HepG2 (cell line): ENCODE measurements at regions not wholly inside any gene's neighbourhood (a gene's known extent, or its start where the extent isn't known, plus 50 kb on each side); places are given as distances from the start of the nearest gene placed in this dataset.

ENCODE experiments used
- ATAC-seq: fragments of 200-7000 bp; cut with Tn5 transposase; 3 replicates; pipeline ENCODE4 v1.9.1; 2020; ENCODE audit warnings: mild to moderate bottlenecking, moderate library complexity
- BruUV-seq: library from RNA; stranded (reverse); fragments of 400-500 nt; replicated peaks from 2 replicates; lab custom pipeline; 2021; lab: Mats Ljungman, UMichigan
- CTCF ChIA-PET: fragments of 300-600 bp; formaldehyde crosslinking; extraction: SDS; loops from one replicate; lab custom pipeline; 2021; ENCODE audit warnings: low total read pairs, inconsistent platforms, low intra/inter-chr PET ratio; lab: Yijun Ruan, JAX
- POLR2A ChIA-PET: fragments of 350-600 bp; sonication (Branson Sonifier 250); formaldehyde crosslinking; loops from one replicate; lab custom pipeline; 2020; ENCODE audit warnings: antibody characterized with exemption, inconsistent platforms; lab: Yijun Ruan, JAX
- DNase-seq: peaks from one replicate; pipeline ENCODE4 v3.0.0-alpha.2; 2015; ENCODE audit warnings: low spot score
- FAIRE-seq: peaks from 3 replicates; lab custom pipeline; 2011; peaks lifted over from hg19 to GRCh38; lab: Jason Lieb, UNC
- H2AFZ ChIP-seq: one replicate; pipeline ENCODE4 v1.6.1; 2011; ENCODE audit warnings: low read length, inconsistent platforms
- H3K27ac ChIP-seq: fragments of 300-600 bp; 3 replicates; pipeline ENCODE4 v1.8.0; 2011; ENCODE audit warnings: mixed run types, mild to moderate bottlenecking, mixed read lengths, low read length, inconsistent platforms; ENCODE audit not compliant: insufficient read depth; ENCODE audit errors: extremely low read length
- H3K27me3 ChIP-seq, 2 experiments: fragments of 200-600 bp in 1 of 2; 2 replicates in 1 of 2; 3 replicates in 1 of 2; pipeline versions ENCODE4 v1.6.0 to v1.8.0; 2011; ENCODE audit warnings: low read length in 2 of 2, mild to moderate bottlenecking in 2 of 2, moderate library complexity in 2 of 2, inconsistent platforms in 1 of 2; ENCODE audit not compliant: insufficient read depth in 2 of 2, control insufficient read depth in 1 of 2
- H3K36me3 ChIP-seq, 2 experiments: fragments of 200-600 bp in 1 of 2; replicated peaks in 1 of 2; 2 replicates in 1 of 2; 3 replicates in 1 of 2; pipeline versions ENCODE4 v1.5.1 to v1.8.0; 2011; ENCODE audit warnings: low read length in 2 of 2, inconsistent platforms in 1 of 2; ENCODE audit not compliant: insufficient read depth in 2 of 2, control insufficient read depth in 1 of 2
- H3K4me1 ChIP-seq: 2 replicates; pipeline ENCODE4 v1.5.1; 2012; ENCODE audit warnings: low read length, inconsistent platforms; ENCODE audit not compliant: insufficient read depth
- H3K4me2 ChIP-seq: 2 replicates; pipeline ENCODE4 v1.6.0; 2011; ENCODE audit warnings: low read depth, low read length, inconsistent platforms
- H3K4me3 ChIP-seq, 3 experiments: fragments of 200-600 bp in 1 of 3; sonication (generic), shearing (Covaris generic) in 1 of 3; replicated peaks in 1 of 3; 2 replicates each; pipeline ENCODE4 v1.5.1; 2011 to 2016; ENCODE audit warnings: low read length in 3 of 3, inconsistent platforms in 2 of 3, low read depth in 2 of 3, mild to moderate bottlenecking in 2 of 3, control low read depth in 1 of 3, mixed read lengths in 1 of 3; ENCODE audit not compliant: insufficient read depth in 1 of 3
- H3K79me2 ChIP-seq: one replicate; pipeline ENCODE4 v1.6.1; 2011; ENCODE audit warnings: low read length, inconsistent platforms; ENCODE audit not compliant: insufficient read depth
- H3K9ac ChIP-seq: 2 replicates; pipeline ENCODE4 v1.6.0; 2011; ENCODE audit warnings: mild to moderate bottlenecking, low read depth, low read length, inconsistent platforms; ENCODE audit not compliant: insufficient read depth
- H3K9me3 ChIP-seq: 2 replicates; pipeline ENCODE4 v1.5.1; 2012; ENCODE audit warnings: mild to moderate bottlenecking, low read length
- H4K20me1 ChIP-seq: 2 replicates; pipeline ENCODE4 v1.6.0; 2011; ENCODE audit warnings: inconsistent platforms, mild to moderate bottlenecking, low read length, moderate library complexity; ENCODE audit not compliant: insufficient read depth
- MAFF ChIP-seq: IDR thresholded peaks from 2 replicates; pipeline ENCODE4 v1.6.1; 2011; ENCODE audit warnings: low read depth, low read length, improper control_type of control experiment
- MAFK ChIP-seq, 2 experiments: IDR thresholded peaks in 1 of 2; conservative IDR thresholded peaks in 1 of 2; 2 replicates each; pipeline ENCODE4 v1.6.1; 2011; ENCODE audit warnings: improper control_type of control experiment in 2 of 2, low read length in 2 of 2
- PITX1 ChIP-seq: sonication (generic); formaldehyde crosslinking; IDR thresholded peaks from 2 replicates; pipeline ENCODE4 v1.5.1; 2020; ENCODE audit warnings: mild to moderate bottlenecking, missing genetic modification reagents
- ZNF280D ChIP-seq: sonication (generic); formaldehyde crosslinking; IDR thresholded peaks from 2 replicates; pipeline ENCODE4 v1.5.1; 2020; ENCODE audit warnings: mild to moderate bottlenecking, missing genetic modification reagents
- ZNF430 ChIP-seq: sonication (generic); formaldehyde crosslinking; IDR thresholded peaks from 2 replicates; pipeline ENCODE4 v1.9.0; 2021; ENCODE audit warnings: mild to moderate bottlenecking, missing genetic modification reagents
- ZNF766 ChIP-seq: sonication (generic); formaldehyde crosslinking; IDR thresholded peaks from 2 replicates; pipeline ENCODE4 v1.5.0; 2020; ENCODE audit warnings: missing genetic modification reagents, borderline replicate concordance
- WGBS: methylation state at CpG from one replicate; pipeline ENCODE4 v1.1.6; 2017; ENCODE audit warnings: low lambda C conversion rate; 5-methylcytosine and 5-hydroxymethylcytosine counted together
- in situ Hi-C: cut with HindIII; loops from 2 replicates; pipeline ENCODE4 v1.10.0; 2017; ENCODE audit warnings: low pct_unique_long_range_greater_than_20kb; ENCODE audit not compliant: extremely low pct_ligation_motif_present
- intact Hi-C: fragments of 100-400 bp; cut with micrococcal nuclease; formaldehyde crosslinking; loops from one replicate; pipeline ENCODE4 v1.10.0; 2022; ENCODE audit not compliant: unreplicated experiment
- TF ChIP-seq, protein P1 (sequence below): sonication (generic); formaldehyde crosslinking; IDR thresholded peaks from 2 replicates; pipeline ENCODE4 v1.5.1; 2020; ENCODE audit warnings: mild to moderate bottlenecking, missing genetic modification reagents, borderline replicate concordance

DNA sequence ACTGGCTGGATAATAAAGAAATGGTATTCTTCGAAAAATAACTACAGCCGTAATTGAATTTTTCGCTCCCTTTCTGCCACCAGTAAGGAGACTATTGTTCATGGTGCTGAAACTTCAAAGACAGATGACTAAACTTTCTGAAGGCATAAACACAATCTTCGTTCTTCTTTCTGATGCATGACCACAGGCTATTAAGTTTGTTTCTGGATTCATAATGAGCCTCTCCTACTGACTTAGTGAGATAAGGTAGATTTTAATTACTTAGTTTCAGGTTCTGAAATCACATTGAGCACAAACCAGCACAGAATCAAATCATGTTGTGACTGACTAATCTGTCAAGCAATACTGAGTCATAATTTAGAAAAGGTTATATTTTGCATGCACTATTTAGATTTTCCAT lies 441.8 kb upstream of the CCNG1 start (continued):
- TF ChIP-seq ZNF280D (CRISPR knock-in tag), result no peak
- TF ChIP-seq ZNF766, result no peak
- no peak for TF ChIP-seq ZNF430 (CRISPR knock-in tag)

- in situ Hi-C loops, result no loop called here
- CTCF ChIA-PET, result no interaction called here
- H3K9me3 ChIP-seq, result peaks cover 55% of the 10 kb centered on the region
- DNase-seq (no peak), FAIRE-seq (no peak), ATAC-seq (no peak)
- no peaks in the 10 kb centered on the region for H3K27me3 ChIP-seq
- no peak overlapping the region for H3K4me2 ChIP-seq
- 3% methylated on average over 1 of the region's 1 CpG for WGBS
- H3K4me3 ChIP-seq, result no peak overlapping the region
- H3K36me3 ChIP-seq, result no peaks in the 10 kb centered on the region
- no peak overlapping the region for H3K27ac ChIP-seq
- peak; percentile 89 to 95 for TF ChIP-seq MAFK (conservative IDR thresholded peaks at IDR 0.05 in 1 of 2, IDR thresholded peaks at IDR 0.05 in 1 of 2; ENCODE audit: low read length in 2 of 2)
- no peak for TF ChIP-seq PITX1 (CRISPR knock-in tag)
- TF ChIP-seq MAFF, result peak; percentile 94
- TF ChIP-seq, protein P1, sequence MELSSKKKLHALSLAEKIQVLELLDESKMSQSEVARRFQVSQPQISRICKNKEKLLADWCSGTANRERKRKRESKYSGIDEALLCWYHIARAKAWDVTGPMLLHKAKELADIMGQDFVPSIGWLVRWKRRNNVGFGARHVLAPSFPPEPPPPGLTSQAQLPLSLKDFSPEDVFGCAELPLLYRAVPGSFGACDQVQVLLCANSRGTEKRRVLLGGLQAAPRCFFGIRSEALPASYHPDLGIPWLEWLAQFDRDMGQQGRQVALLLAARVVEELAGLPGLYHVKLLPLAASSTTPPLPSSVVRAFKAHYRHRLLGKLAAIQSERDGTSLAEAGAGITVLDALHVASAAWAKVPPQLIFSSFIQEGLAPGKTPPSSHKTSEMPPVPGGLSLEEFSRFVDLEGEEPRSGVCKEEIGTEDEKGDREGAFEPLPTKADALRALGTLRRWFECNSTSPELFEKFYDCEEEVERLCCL (CRISPR knock-in tag), result no peak
- no TSS peak for BruUV-seq
- POLR2A ChIA-PET, result no interaction called here
- no peak overlapping the region for H2AFZ ChIP-seq
- no peaks in the 10 kb centered on the region for H3K4me1 ChIP-seq
- no peaks in the 10 kb centered on the region for H3K79me2 ChIP-seq
- no peak overlapping the region for H3K9ac ChIP-seq
- no peaks in the 10 kb centered on the region for H4K20me1 ChIP-seq
- intact Hi-C loops, result no loop called here
Measured at GRCh38 chr5:162996053-162996452, 441.3 kb upstream of the CCNG1 start.
